ENCODE measurements at regions not wholly inside any gene's neighbourhood (a gene's known extent, or its start where the extent isn't known, plus 50 kb on each side); places are given as distances from the start of the nearest gene placed in this dataset.
A peak's percentile ranks its signal among the peaks of the same experiment; 100 is the strongest.

DNA sequence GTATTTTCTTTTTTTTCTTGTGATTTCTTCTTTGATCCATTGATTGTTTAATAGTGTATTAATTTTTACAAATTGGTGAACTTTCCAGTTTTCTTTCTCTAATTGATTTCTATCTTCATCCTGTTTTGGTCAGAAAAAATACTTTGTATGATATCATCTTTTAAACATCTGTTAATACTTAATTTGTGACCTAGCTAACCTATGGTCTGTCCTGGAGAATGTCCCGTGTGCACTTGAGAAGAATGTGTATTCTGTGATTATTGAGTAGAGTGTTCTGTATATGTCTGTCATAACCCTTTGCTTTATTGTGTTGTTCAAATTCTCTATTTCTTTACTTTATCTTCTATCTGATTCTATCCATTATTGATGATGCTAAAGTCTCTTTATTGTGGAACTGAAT is 65.8 kb upstream of the ZEB1 start:
- Histone ChIP-seq H3K36me3 (ENCODE audit: insufficient read depth, low read length) (no peaks in the 10 kb centered on the region), H3K4me1 (ENCODE audit: insufficient read depth, low read length) (no peaks in the 10 kb centered on the region), H3K4me3 (ENCODE audit: insufficient read depth, low read depth, low read length) (no peak overlapping the region), H4K20me1 (ENCODE audit: insufficient read depth, low read length) (no peaks in the 10 kb centered on the region), H3K9ac (ENCODE audit: low read length) (no peak overlapping the region), H3K27ac (ENCODE audit: low read depth, low read length) (no peak overlapping the region), H2AFZ (ENCODE audit: low read depth, low read length) (no peak overlapping the region), H3K79me2 (ENCODE audit: insufficient read depth, low read length) (no peaks in the 10 kb centered on the region), H3K4me2 (ENCODE audit: low read length) (no peak overlapping the region), H3K9me3 (ENCODE audit: insufficient read depth, low read depth, low read length) (no peaks in the 10 kb centered on the region), H3K27me3 (ENCODE audit: insufficient read depth, low read length) (no peaks in the 10 kb centered on the region)
- H3K36me3 Mint-ChIP-seq (ENCODE audit: low read depth, unreplicated experiment), result no peaks in the 10 kb centered on the region
- H3K4me1 Mint-ChIP-seq (ENCODE audit: low read depth, unreplicated experiment), result peaks cover 3% of the 10 kb centered on the region
- TF ChIP-seq, protein P1, sequence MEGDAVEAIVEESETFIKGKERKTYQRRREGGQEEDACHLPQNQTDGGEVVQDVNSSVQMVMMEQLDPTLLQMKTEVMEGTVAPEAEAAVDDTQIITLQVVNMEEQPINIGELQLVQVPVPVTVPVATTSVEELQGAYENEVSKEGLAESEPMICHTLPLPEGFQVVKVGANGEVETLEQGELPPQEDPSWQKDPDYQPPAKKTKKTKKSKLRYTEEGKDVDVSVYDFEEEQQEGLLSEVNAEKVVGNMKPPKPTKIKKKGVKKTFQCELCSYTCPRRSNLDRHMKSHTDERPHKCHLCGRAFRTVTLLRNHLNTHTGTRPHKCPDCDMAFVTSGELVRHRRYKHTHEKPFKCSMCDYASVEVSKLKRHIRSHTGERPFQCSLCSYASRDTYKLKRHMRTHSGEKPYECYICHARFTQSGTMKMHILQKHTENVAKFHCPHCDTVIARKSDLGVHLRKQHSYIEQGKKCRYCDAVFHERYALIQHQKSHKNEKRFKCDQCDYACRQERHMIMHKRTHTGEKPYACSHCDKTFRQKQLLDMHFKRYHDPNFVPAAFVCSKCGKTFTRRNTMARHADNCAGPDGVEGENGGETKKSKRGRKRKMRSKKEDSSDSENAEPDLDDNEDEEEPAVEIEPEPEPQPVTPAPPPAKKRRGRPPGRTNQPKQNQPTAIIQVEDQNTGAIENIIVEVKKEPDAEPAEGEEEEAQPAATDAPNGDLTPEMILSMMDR (IDR thresholded peaks at IDR 0.05; ENCODE audit: insufficient read depth, low read depth, low read length), result no peak
- TF ChIP-seq EZH2 (IDR thresholded peaks at IDR 0.05; ENCODE audit: insufficient read depth, low read length), result no peak
- FAIRE-seq (no peak), DNase-seq (ENCODE audit: low read depth) (no peak)
- H3K9me3 Mint-ChIP-seq (ENCODE audit: unreplicated experiment), result no peaks in the 10 kb centered on the region
- no peak overlapping the region for H3K4me3 Mint-ChIP-seq (ENCODE audit: unreplicated experiment)
- H3K27me3 Mint-ChIP-seq (ENCODE audit: low read depth, unreplicated experiment), result no peaks in the 10 kb centered on the region
- no peak overlapping the region for H3K27ac Mint-ChIP-seq (ENCODE audit: unreplicated experiment)

DNA sequence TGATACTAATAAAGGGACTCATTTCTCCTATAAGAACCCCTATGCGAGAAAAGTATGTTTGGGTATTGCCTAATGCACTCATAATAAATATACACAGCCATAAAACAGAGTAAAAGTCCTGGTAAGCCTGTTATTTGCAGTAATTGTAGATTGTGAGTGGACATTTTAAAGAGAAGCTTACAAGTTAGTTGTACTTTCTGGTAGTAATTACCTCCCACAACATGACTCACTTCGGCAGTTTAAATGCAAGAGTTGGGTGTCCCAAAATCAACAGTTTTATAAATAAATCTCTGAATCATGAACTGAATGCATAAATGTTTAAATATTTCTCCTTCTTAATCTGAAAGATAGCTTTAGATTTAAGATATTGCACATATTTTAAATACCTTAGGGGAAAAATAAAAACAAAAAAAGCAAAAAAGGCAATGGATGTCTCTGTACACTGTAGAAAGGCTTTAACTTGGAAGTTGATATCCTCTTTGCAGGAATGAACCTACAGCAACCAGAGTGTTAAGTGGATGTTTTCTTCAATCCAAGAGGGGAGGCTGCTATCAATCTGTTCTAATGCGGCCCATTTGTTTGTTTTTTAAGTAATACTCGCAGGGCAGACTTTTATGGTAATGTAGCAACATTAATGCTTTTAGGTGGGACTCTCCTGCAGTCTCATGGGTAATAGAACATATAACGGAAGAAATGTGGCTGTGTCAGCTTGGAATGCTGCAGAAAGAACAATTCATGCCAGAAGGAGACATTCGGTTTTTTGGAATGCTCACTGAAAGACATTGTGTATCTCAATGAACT is 57.3 kb upstream of the ZEB1 start:
- Histone ChIP-seq H3K36me3 (ENCODE audit: insufficient read depth, low read length) (no peaks in the 10 kb centered on the region), H3K27me3 (ENCODE audit: insufficient read depth, low read length) (no peaks in the 10 kb centered on the region), H3K4me2 (ENCODE audit: low read length) (peak overlapping the region; percentile 74), H3K27ac (ENCODE audit: low read depth, low read length) (peak overlapping the region; percentile 73), H3K4me3 (ENCODE audit: insufficient read depth, low read depth, low read length) (peak overlapping the region; percentile 31), H3K79me2 (ENCODE audit: insufficient read depth, low read length) (no peaks in the 10 kb centered on the region), H3K4me1 (ENCODE audit: insufficient read depth, low read length) (peaks cover 28% of the 10 kb centered on the region), H4K20me1 (ENCODE audit: insufficient read depth, low read length) (no peaks in the 10 kb centered on the region), H2AFZ (ENCODE audit: low read depth, low read length) (peak overlapping the region; percentile 30), H3K9ac (ENCODE audit: low read length) (peak overlapping the region; percentile 56), H3K9me3 (ENCODE audit: insufficient read depth, low read depth, low read length) (no peaks in the 10 kb centered on the region)
- H3K4me1 Mint-ChIP-seq (ENCODE audit: low read depth, unreplicated experiment), result peaks cover 16% of the 10 kb centered on the region
- no peaks in the 10 kb centered on the region for H3K36me3 Mint-ChIP-seq (ENCODE audit: low read depth, unreplicated experiment)
- TF ChIP-seq, protein P1 (IDR thresholded peaks at IDR 0.05; ENCODE audit: insufficient read depth, low read depth, low read length), result no peak
- no peak for TF ChIP-seq EZH2 (IDR thresholded peaks at IDR 0.05; ENCODE audit: insufficient read depth, low read length)
- FAIRE-seq (peak; percentile 88), DNase-seq (ENCODE audit: low read depth) (peak; percentile 84)
- no peak overlapping the region for H3K27ac Mint-ChIP-seq (ENCODE audit: unreplicated experiment)
- no peak overlapping the region for H3K4me3 Mint-ChIP-seq (ENCODE audit: unreplicated experiment)
- peaks cover 3% of the 10 kb centered on the region for H3K9me3 Mint-ChIP-seq (ENCODE audit: unreplicated experiment)
- H3K27me3 Mint-ChIP-seq (ENCODE audit: low read depth, unreplicated experiment), result no peaks in the 10 kb centered on the region

DNA sequence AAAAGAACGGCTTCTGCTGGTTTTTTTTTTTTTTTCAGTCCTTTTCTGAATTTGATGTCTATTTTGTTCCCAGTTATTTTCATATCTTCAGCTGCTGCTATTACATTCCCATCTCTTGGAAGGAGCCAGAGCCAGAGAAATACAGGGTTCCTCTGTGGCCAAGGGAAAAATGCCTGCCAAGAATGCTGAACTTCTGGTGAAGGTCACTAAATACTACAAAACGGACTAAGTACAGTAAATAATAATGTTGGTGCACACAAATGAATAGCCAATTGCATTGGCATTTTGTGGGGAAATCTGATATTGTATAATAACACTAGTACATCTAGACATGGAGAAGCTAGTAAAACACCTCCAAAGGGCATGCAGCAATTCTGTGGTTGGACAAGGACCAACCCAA is 56.3 kb upstream of the ZEB1 start:
- H3K9me3 Mint-ChIP-seq (ENCODE audit: unreplicated experiment), result peaks cover 3% of the 10 kb centered on the region
- Histone ChIP-seq H3K36me3 (ENCODE audit: insufficient read depth, low read length) (no peaks in the 10 kb centered on the region), H3K27me3 (ENCODE audit: insufficient read depth, low read length) (no peaks in the 10 kb centered on the region), H3K27ac (ENCODE audit: low read depth, low read length) (peak overlapping the region; percentile 73), H4K20me1 (ENCODE audit: insufficient read depth, low read length) (no peaks in the 10 kb centered on the region), H2AFZ (ENCODE audit: low read depth, low read length) (no peak overlapping the region), H3K9ac (ENCODE audit: low read length) (peak overlapping the region; percentile 56), H3K4me2 (ENCODE audit: low read length) (peak overlapping the region; percentile 74), H3K4me3 (ENCODE audit: insufficient read depth, low read depth, low read length) (no peak overlapping the region), H3K79me2 (ENCODE audit: insufficient read depth, low read length) (no peaks in the 10 kb centered on the region), H3K9me3 (ENCODE audit: insufficient read depth, low read depth, low read length) (no peaks in the 10 kb centered on the region), H3K4me1 (ENCODE audit: insufficient read depth, low read length) (peaks cover 28% of the 10 kb centered on the region)
- peaks cover 16% of the 10 kb centered on the region for H3K4me1 Mint-ChIP-seq (ENCODE audit: low read depth, unreplicated experiment)
- peak; percentile 71 for DNase-seq (ENCODE audit: low read depth)
- no peaks in the 10 kb centered on the region for H3K27me3 Mint-ChIP-seq (ENCODE audit: low read depth, unreplicated experiment)
- TF ChIP-seq, protein P1 (IDR thresholded peaks at IDR 0.05; ENCODE audit: insufficient read depth, low read depth, low read length), result no peak
- no peak for TF ChIP-seq EZH2 (IDR thresholded peaks at IDR 0.05; ENCODE audit: insufficient read depth, low read length)
- FAIRE-seq, result peak; percentile 13
- H3K36me3 Mint-ChIP-seq (ENCODE audit: low read depth, unreplicated experiment), result no peaks in the 10 kb centered on the region
- no peak overlapping the region for H3K27ac Mint-ChIP-seq (ENCODE audit: unreplicated experiment)
- H3K4me3 Mint-ChIP-seq (ENCODE audit: unreplicated experiment), result no peak overlapping the region

Measured in astrocyte (in vitro differentiated cells and primary cell).